Liver (tissue), 8 donors: ENCODE measurements at regions not wholly inside any gene's neighbourhood (a gene's known extent, or its start where the extent isn't known, plus 50 kb on each side); places are given as distances from the start of the nearest gene placed in this dataset.

Source experiments
- DNase-seq: peaks from one replicate; pipeline ENCODE4 v3.0.0-alpha.2; 2017; ENCODE audit warnings: low spot score
- H3K27ac ChIP-seq, 2 donors: one replicate each; pipeline ENCODE4 v1.7.0; 2013; ENCODE audit warnings: inconsistent platforms in 2 of 2, low read length in 2 of 2, control low read depth in 1 of 2, low read depth in 1 of 2, mild to moderate bottlenecking in 1 of 2
- H3K27me3 ChIP-seq, 4 donors: one replicate each; pipeline versions ENCODE4 v1.6.1 to v1.7.0; 2013; ENCODE audit warnings: low read length in 3 of 4, inconsistent platforms in 1 of 4, mild to moderate bottlenecking in 1 of 4, moderate library complexity in 1 of 4; ENCODE audit not compliant: control insufficient read depth in 4 of 4, insufficient read depth in 4 of 4
- H3K36me3 ChIP-seq, 4 donors: one replicate each; pipeline versions ENCODE4 v1.6.1 to v1.7.0; 2013; ENCODE audit warnings: low read length in 3 of 4, mild to moderate bottlenecking in 3 of 4, low read depth in 1 of 4, moderate library complexity in 1 of 4; ENCODE audit not compliant: control insufficient read depth in 4 of 4, insufficient read depth in 3 of 4
- H3K4me1 ChIP-seq, 4 donors: one replicate each; pipeline versions ENCODE4 v1.6.1 to v1.7.0; 2013; ENCODE audit warnings: low read length in 3 of 4, mild to moderate bottlenecking in 3 of 4, moderate library complexity in 1 of 4; ENCODE audit not compliant: control insufficient read depth in 4 of 4, insufficient read depth in 4 of 4
- H3K4me3 ChIP-seq, 3 donors: one replicate each; pipeline versions ENCODE4 v1.6.1 to v1.7.0; 2013; ENCODE audit warnings: low read length in 3 of 3, control low read depth in 1 of 3, low read depth in 1 of 3, mild to moderate bottlenecking in 1 of 3
- H3K9ac ChIP-seq, 2 donors: one replicate each; pipeline ENCODE4 v1.7.0; 2013; ENCODE audit warnings: low read length in 2 of 2, mild to moderate bottlenecking in 2 of 2, moderate library complexity in 2 of 2, control low read depth in 1 of 2, low read depth in 1 of 2
- H3K9me3 ChIP-seq, 4 donors: one replicate each; pipeline versions ENCODE4 v1.6.1 to v1.7.0; 2013; ENCODE audit warnings: low read length in 3 of 4; ENCODE audit not compliant: control insufficient read depth in 4 of 4
- FOXA1 ChIP-seq: IDR thresholded peaks from 2 replicates; pipeline ENCODE4 v1.6.1; 2016; ENCODE audit warnings: antibody characterized with exemption
- GABPA ChIP-seq, 2 donors: IDR thresholded peaks in 1 of 2; conservative IDR thresholded peaks in 1 of 2; 2 replicates each; pipeline ENCODE4 v1.6.1; 2016; ENCODE audit warnings: antibody characterized with exemption in 2 of 2, mild to moderate bottlenecking in 1 of 2, moderate library complexity in 1 of 2
- HNF4G ChIP-seq: IDR thresholded peaks from 2 replicates; pipeline ENCODE4 v1.6.1; 2016; ENCODE audit warnings: antibody characterized with exemption
- JUND ChIP-seq, 2 donors: IDR thresholded peaks; 2 replicates each; pipeline ENCODE4 v1.6.1; 2016; ENCODE audit warnings: antibody characterized with exemption in 2 of 2
- NR2F2 ChIP-seq: IDR thresholded peaks from 2 replicates; pipeline ENCODE4 v1.6.1; 2016; ENCODE audit warnings: antibody characterized with exemption
- REST ChIP-seq: IDR thresholded peaks from 2 replicates; pipeline ENCODE4 v1.6.1; 2016; ENCODE audit warnings: antibody characterized with exemption, mild to moderate bottlenecking
- SP1 ChIP-seq: IDR thresholded peaks from 2 replicates; pipeline ENCODE4 v1.6.1; 2018; ENCODE audit warnings: antibody characterized with exemption, mild to moderate bottlenecking
- YY1 ChIP-seq: IDR thresholded peaks from 2 replicates; pipeline ENCODE4 v1.6.1; 2016; ENCODE audit warnings: antibody characterized with exemption, mild to moderate bottlenecking
- WGBS: extraction: QIAGEN DNeasy Blood & Tissue Kit; methylation state at CpG from one replicate; pipeline ENCODE4 v1.1.7; 2013; 5-methylcytosine and 5-hydroxymethylcytosine counted together
- TF ChIP-seq, protein P1 (sequence below): IDR thresholded peaks from 2 replicates; pipeline ENCODE4 v1.6.1; 2016; ENCODE audit warnings: antibody characterized with exemption
- TF ChIP-seq, protein P2 (sequence below): fragments of 150-350 bp; IDR thresholded peaks from 2 replicates; pipeline ENCODE4 v1.5.1; 2017; ENCODE audit warnings: improper control_type of control experiment, low read depth, low read length; ENCODE audit not compliant: missing input control
- TF ChIP-seq, protein P3 (sequence below): IDR thresholded peaks from 2 replicates; pipeline ENCODE4 v1.6.1; 2016; ENCODE audit warnings: antibody characterized with exemption
- donor health status: healthy.
- donor health status: healthy.
- donor health status: healthy.
- donor health status: healthy.
- donor health status: healthy.

DNA sequence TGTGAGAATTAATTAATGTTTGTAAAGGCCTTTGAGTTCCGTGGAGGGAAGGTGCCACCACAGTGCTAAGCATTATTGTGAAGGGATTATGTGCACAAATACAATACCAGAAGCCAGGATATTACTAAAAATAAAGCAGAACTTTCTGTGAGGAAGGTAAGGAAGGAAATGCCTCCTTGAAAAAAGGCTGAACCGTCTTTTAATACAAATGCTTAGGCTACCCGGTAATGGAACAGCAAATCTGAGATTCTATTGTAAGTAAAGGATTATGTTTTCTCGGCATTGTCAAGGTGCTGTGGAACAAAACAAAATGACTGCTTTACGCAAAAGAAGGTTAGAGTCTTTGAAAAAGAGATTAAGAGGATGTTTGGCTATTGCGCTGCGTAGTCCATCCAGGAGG, 57.9 kb upstream of the SPRY1 start (continued):
- TF ChIP-seq REST: no peak

DNA sequence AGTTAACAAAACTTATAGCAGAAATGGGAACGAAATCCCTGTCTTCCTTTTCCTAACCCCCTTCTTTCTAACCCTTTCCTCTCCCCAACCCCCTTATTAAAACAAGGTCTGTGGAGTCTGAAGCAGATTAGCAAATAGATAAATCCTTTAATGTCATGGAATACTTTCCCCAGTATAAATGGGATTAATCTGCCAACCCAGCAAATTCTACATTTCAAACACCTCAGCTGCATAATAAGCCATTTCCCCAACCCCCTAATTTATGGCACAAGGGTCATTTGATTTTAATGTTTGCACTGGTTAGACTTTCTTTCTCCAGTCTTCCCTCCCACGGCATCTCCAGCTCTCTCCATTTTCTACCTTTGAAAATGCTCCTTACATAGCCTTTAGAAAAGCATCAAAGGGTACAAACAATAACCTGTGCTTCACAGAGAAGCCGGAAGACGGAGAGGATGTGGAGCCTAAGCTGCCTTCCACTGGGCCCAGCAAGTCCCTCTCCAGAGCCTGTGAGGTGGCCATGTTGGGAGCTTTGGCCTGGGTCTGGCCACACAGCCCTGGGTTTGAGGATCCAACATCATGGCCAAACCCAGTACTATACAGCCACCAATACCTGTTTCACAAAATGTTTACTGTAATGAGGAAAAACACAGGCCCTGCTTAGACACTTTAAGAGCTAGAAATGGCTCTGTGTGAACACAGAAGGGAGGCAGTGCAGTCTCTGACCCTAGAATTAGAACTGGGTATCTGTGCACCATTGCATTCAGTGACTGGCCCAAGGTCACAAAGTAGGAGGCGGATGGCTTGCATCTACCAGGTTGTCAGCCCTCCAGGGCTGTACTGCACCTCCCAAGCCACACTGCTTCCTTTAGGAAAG, 56.9 kb upstream of the SPRY1 start:
- Histone ChIP-seq H3K4me1 (no peaks in the 10 kb centered on the region), H3K27ac (no peak overlapping the region), H3K9ac (no peak overlapping the region), H3K4me3 (no peak overlapping the region), H3K9me3 (no peaks in the 10 kb centered on the region), H3K27me3 (no peaks in the 10 kb centered on the region), H3K36me3 (no peaks in the 10 kb centered on the region)
- DNase-seq: no peak
- WGBS: 83% methylated on average over 5 of the region's 5 CpGs
- TF ChIP-seq HNF4G: no peak
- TF ChIP-seq, protein P1, sequence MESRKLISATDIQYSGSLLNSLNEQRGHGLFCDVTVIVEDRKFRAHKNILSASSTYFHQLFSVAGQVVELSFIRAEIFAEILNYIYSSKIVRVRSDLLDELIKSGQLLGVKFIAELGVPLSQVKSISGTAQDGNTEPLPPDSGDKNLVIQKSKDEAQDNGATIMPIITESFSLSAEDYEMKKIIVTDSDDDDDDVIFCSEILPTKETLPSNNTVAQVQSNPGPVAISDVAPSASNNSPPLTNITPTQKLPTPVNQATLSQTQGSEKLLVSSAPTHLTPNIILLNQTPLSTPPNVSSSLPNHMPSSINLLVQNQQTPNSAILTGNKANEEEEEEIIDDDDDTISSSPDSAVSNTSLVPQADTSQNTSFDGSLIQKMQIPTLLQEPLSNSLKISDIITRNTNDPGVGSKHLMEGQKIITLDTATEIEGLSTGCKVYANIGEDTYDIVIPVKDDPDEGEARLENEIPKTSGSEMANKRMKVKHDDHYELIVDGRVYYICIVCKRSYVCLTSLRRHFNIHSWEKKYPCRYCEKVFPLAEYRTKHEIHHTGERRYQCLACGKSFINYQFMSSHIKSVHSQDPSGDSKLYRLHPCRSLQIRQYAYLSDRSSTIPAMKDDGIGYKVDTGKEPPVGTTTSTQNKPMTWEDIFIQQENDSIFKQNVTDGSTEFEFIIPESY: no peak
- no peak for TF ChIP-seq JUND (IDR thresholded peaks at IDR 0.05)
- no peak for TF ChIP-seq NR2F2
- TF ChIP-seq FOXA1: no peak
- TF ChIP-seq, protein P2, sequence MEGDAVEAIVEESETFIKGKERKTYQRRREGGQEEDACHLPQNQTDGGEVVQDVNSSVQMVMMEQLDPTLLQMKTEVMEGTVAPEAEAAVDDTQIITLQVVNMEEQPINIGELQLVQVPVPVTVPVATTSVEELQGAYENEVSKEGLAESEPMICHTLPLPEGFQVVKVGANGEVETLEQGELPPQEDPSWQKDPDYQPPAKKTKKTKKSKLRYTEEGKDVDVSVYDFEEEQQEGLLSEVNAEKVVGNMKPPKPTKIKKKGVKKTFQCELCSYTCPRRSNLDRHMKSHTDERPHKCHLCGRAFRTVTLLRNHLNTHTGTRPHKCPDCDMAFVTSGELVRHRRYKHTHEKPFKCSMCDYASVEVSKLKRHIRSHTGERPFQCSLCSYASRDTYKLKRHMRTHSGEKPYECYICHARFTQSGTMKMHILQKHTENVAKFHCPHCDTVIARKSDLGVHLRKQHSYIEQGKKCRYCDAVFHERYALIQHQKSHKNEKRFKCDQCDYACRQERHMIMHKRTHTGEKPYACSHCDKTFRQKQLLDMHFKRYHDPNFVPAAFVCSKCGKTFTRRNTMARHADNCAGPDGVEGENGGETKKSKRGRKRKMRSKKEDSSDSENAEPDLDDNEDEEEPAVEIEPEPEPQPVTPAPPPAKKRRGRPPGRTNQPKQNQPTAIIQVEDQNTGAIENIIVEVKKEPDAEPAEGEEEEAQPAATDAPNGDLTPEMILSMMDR: no peak
- TF ChIP-seq, protein P3, sequence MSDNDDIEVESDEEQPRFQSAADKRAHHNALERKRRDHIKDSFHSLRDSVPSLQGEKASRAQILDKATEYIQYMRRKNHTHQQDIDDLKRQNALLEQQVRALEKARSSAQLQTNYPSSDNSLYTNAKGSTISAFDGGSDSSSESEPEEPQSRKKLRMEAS: no peak
- TF ChIP-seq SP1: no peak
- no peak for TF ChIP-seq YY1

- Histone ChIP-seq H3K9ac (no peak overlapping the region), H3K4me3 (no peak overlapping the region), H3K27ac (no peak overlapping the region), H3K36me3 (no peaks in the 10 kb centered on the region), H3K4me1 (peaks cover 0 to 5% (median 2%) of the 10 kb centered on the region in 4 donors), H3K27me3 (no peaks in the 10 kb centered on the region), H3K9me3 (no peaks in the 10 kb centered on the region)
- WGBS: 79% methylated on average over 7 of the region's 7 CpGs
- TF ChIP-seq GABPA (IDR thresholded peaks at IDR 0.05 in 1 of 2, conservative IDR thresholded peaks at IDR 0.05 in 1 of 2): no peak
- no peak for DNase-seq
Observed at GRCh38 chr4:123340381-123340701, 56.3 kb upstream of the SPRY1 start.
